ENCODE measurements at regions not wholly inside any gene's neighbourhood (a gene's known extent, or its start where the extent isn't known, plus 50 kb on each side); places are given as distances from the start of the nearest gene placed in this dataset.

DNA sequence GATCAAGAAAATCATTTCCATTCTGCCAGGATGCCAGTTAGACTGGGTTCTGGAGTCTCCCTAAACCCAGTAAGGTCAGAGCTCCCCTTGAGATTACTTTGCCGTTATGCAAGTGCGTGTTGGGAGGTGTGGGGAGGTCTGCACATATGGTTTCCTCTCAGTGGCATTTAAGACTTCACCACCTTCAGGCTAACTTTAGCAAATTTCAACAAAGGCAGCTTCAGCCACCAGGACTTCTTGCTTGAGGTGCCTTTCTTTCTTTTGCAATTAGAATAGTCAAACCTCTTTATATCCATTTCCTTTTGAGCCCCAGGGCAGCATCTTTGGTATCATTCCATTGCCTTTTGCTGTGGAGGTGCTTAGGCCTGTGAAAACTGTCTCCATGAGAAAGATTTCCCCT is 117.2 kb upstream of the CCND2 start (continued):
- TF ChIP-seq, protein P1, sequence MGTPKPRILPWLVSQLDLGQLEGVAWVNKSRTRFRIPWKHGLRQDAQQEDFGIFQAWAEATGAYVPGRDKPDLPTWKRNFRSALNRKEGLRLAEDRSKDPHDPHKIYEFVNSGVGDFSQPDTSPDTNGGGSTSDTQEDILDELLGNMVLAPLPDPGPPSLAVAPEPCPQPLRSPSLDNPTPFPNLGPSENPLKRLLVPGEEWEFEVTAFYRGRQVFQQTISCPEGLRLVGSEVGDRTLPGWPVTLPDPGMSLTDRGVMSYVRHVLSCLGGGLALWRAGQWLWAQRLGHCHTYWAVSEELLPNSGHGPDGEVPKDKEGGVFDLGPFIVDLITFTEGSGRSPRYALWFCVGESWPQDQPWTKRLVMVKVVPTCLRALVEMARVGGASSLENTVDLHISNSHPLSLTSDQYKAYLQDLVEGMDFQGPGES (IDR thresholded peaks at IDR 0.05; ENCODE audit: low read depth, low read length) = no peak
- TF ChIP-seq CHD2 (IDR thresholded peaks at IDR 0.05; ENCODE audit: low read length, partially characterized antibody) (no peak), FOXJ3 (CRISPR knock-in tag; IDR thresholded peaks at IDR 0.05) (no peak), MXI1 (IDR thresholded peaks at IDR 0.05; ENCODE audit: low read depth, low read length) (no peak), FOSL2 (IDR thresholded peaks at IDR 0.05; ENCODE audit: borderline replicate concordance, low read depth) (no peak)
- TF ChIP-seq, protein P2, sequence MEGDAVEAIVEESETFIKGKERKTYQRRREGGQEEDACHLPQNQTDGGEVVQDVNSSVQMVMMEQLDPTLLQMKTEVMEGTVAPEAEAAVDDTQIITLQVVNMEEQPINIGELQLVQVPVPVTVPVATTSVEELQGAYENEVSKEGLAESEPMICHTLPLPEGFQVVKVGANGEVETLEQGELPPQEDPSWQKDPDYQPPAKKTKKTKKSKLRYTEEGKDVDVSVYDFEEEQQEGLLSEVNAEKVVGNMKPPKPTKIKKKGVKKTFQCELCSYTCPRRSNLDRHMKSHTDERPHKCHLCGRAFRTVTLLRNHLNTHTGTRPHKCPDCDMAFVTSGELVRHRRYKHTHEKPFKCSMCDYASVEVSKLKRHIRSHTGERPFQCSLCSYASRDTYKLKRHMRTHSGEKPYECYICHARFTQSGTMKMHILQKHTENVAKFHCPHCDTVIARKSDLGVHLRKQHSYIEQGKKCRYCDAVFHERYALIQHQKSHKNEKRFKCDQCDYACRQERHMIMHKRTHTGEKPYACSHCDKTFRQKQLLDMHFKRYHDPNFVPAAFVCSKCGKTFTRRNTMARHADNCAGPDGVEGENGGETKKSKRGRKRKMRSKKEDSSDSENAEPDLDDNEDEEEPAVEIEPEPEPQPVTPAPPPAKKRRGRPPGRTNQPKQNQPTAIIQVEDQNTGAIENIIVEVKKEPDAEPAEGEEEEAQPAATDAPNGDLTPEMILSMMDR (IDR thresholded peaks at IDR 0.05) = no peak

DNA sequence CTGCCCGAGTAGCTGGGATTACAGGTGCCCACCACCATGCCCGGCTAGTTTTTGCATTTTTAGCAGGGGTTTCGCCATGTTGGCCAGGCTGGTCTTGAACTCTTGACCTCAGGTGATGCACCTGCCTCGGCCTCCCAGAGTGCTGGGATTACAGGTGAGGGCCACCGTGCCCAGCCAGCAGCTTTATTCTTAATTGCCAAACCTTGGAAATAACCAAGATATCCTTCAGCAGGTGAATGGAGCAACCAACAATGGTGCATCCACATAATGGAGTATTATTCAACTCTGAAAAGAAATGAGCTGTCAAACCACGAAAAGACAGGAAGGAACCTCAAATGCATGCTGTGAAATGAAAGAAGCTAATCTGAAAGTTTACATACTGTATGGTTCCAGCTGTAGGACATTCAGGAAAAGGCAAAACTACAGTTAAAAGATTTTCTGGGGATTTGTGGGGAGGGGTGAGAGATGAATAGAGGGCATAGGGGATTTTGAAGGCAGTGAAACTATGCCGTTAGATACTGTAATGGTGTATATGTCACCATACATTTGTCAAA is 118.8 kb upstream of the CCND2 start:
- Histone ChIP-seq H3K9me3 (no peaks in the 10 kb centered on the region), H2AFZ (ENCODE audit: low read depth) (no peak overlapping the region), H3K4me1 (ENCODE audit: control insufficient read depth in 1 of 2, insufficient read depth in 2 of 2, low read depth in 1 of 2, low read length in 1 of 2) (no peaks in the 10 kb centered on the region), H3F3A (replicated peaks; ENCODE audit: insufficient read depth) (no peaks in the 10 kb centered on the region), H3K9me2 (no peaks in the 10 kb centered on the region), H3K79me2 (ENCODE audit: insufficient read depth) (no peaks in the 10 kb centered on the region), H3K36me3 (replicated peaks in 1 of 2; ENCODE audit: control insufficient read depth in 1 of 2, insufficient read depth in 2 of 2, low read length in 1 of 2) (no peaks in the 10 kb centered on the region), H3K4me3 (ENCODE audit: low read depth in 2 of 2, low read length in 1 of 2) (no peak overlapping the region), H3K27me3 (ENCODE audit: insufficient read depth) (peaks cover 18% of the 10 kb centered on the region; the same call in 1 of the 2 replicates), H4K20me1 (ENCODE audit: insufficient read depth) (no peaks in the 10 kb centered on the region), H3K4me2 (no peak overlapping the region), H3K27ac (ENCODE audit: low read depth in 2 of 2, low read length in 1 of 2) (no peak overlapping the region), H3K9ac (no peak overlapping the region)
- ChIA-PET CTCF (interaction anchor here (1.2 to 1.3 kb wide), 2 partner anchors 11 to 269 kb away, joined by 3 read pairs; no protein-coding TSS in a partner anchor), POLR2A (no interaction called here)
- no peak for DNase-seq
- WGBS (ENCODE audit: low lambda C conversion rate) = 2% methylated on average over 7 of the region's 7 CpGs
- TF ChIP-seq NFIC (IDR thresholded peaks at IDR 0.05; ENCODE audit: borderline replicate concordance) (no peak), EZH2phosphoT487 (IDR thresholded peaks at IDR 0.05; ENCODE audit: borderline replicate concordance, low read depth) (no peak), MEF2A (IDR thresholded peaks at IDR 0.05; ENCODE audit: borderline replicate concordance, low read depth) (no peak), ELF1 (IDR thresholded peaks at IDR 0.05) (no peak), RCOR1 (IDR thresholded peaks at IDR 0.05; ENCODE audit: low read length) (no peak), TCF12 (IDR thresholded peaks at IDR 0.05) (no peak), NRF1 (IDR thresholded peaks at IDR 0.05; ENCODE audit: low read depth, low read length) (no peak), TAF1 (IDR thresholded peaks at IDR 0.05; ENCODE audit: borderline replicate concordance, low read depth, low read length) (no peak), CHD2 (IDR thresholded peaks at IDR 0.05; ENCODE audit: low read length, partially characterized antibody) (no peak), EP300 (IDR thresholded peaks at IDR 0.05; ENCODE audit: borderline replicate concordance in 1 of 2, low read depth in 1 of 2, low read length in 1 of 2) (no peak), FOXJ3 (CRISPR knock-in tag; IDR thresholded peaks at IDR 0.05) (no peak)
- TF ChIP-seq, protein P3, sequence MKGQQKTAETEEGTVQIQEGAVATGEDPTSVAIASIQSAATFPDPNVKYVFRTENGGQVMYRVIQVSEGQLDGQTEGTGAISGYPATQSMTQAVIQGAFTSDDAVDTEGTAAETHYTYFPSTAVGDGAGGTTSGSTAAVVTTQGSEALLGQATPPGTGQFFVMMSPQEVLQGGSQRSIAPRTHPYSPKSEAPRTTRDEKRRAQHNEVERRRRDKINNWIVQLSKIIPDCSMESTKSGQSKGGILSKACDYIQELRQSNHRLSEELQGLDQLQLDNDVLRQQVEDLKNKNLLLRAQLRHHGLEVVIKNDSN (IDR thresholded peaks at IDR 0.05; ENCODE audit: borderline replicate concordance, low read depth) = no peak
- TF ChIP-seq, protein P4, sequence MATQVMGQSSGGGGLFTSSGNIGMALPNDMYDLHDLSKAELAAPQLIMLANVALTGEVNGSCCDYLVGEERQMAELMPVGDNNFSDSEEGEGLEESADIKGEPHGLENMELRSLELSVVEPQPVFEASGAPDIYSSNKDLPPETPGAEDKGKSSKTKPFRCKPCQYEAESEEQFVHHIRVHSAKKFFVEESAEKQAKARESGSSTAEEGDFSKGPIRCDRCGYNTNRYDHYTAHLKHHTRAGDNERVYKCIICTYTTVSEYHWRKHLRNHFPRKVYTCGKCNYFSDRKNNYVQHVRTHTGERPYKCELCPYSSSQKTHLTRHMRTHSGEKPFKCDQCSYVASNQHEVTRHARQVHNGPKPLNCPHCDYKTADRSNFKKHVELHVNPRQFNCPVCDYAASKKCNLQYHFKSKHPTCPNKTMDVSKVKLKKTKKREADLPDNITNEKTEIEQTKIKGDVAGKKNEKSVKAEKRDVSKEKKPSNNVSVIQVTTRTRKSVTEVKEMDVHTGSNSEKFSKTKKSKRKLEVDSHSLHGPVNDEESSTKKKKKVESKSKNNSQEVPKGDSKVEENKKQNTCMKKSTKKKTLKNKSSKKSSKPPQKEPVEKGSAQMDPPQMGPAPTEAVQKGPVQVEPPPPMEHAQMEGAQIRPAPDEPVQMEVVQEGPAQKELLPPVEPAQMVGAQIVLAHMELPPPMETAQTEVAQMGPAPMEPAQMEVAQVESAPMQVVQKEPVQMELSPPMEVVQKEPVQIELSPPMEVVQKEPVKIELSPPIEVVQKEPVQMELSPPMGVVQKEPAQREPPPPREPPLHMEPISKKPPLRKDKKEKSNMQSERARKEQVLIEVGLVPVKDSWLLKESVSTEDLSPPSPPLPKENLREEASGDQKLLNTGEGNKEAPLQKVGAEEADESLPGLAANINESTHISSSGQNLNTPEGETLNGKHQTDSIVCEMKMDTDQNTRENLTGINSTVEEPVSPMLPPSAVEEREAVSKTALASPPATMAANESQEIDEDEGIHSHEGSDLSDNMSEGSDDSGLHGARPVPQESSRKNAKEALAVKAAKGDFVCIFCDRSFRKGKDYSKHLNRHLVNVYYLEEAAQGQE (IDR thresholded peaks at IDR 0.05; ENCODE audit: low read depth, low read length) = no peak
